Activated gamma-delta T cell treated with Interleukin-2 at 50 U/mL for 16 hours (primary cell): ENCODE measurements at regions not wholly inside any gene's neighbourhood (a gene's known extent, or its start where the extent isn't known, plus 50 kb on each side); places are given as distances from the start of the nearest gene placed in this dataset.
"Not testable (repeated sequence)": the region's sequence is repeated elsewhere in the genome, so short reads cannot be mapped to it uniquely, and the experiment has no call there.

Experiments used
- DNase-seq: peaks from one replicate; pipeline ENCODE4 v3.0.0-alpha.2; 2020

DNA sequence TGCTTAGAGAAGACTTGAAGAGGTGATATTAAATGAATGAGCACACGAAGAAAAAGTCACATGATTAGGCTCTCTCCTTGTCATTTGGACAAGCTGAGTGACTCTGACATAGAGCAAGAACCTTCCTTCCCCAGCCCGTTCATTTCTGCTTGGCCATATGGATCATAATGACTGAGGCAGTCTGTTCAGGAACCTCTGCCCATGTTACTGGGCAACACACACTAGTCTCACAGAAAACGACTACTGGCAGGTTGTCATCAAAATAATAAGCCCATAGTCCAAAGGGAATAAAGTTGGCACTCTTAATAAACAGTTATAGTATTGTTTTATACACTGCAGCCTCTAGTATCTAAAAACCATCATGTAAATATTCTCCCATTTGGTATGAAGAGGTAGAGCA is 635.0 kb downstream of the REEP3 start:
- DNase-seq: no peak

DNA sequence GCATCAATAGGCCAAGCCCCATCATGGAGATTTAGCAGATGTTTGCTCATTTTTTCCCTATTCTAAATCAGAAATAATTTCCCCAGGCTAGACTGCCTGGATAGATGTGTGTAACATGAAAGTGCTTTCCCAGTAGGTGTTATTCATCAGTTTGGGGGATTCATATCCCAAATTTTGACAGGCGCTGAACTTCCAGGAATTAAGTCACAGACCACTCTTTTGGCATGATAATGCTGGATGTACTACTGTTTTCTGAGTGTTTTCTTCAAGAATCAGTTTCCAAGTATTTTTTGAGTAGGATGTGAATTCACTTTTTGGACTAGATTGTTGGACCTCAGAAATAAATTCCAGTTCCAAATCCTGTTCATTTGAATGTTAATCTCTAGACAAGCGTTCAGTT is 637.4 kb downstream of the REEP3 start:
- DNase-seq: no peak

GRCh38 chr10:64159910-64160872 is 639.0 kb downstream of the REEP3 start:
- DNase-seq: no peak

- no peak for DNase-seq
Observed at GRCh38 chr10:64170791-64171190, 649.6 kb downstream of the REEP3 start.

GRCh38 chr10:64173826-64174225 is 652.6 kb downstream of the REEP3 start:
- DNase-seq: no peak

- DNase-seq: no peak
Observed at GRCh38 chr10:64174666-64175255, 653.6 kb downstream of the REEP3 start.

- DNase-seq: no peak
Observed at GRCh38 chr10:64175271-64175962, 654.2 kb downstream of the REEP3 start.

- DNase-seq: no peak
Observed at GRCh38 chr10:64182671-64183070, 661.5 kb downstream of the REEP3 start.

- DNase-seq: no peak
Observed at GRCh38 chr10:64191286-64191685, 670.1 kb downstream of the REEP3 start.

- no peak for DNase-seq
Observed at GRCh38 chr10:64196638-64197315, 675.6 kb downstream of the REEP3 start.

DNA sequence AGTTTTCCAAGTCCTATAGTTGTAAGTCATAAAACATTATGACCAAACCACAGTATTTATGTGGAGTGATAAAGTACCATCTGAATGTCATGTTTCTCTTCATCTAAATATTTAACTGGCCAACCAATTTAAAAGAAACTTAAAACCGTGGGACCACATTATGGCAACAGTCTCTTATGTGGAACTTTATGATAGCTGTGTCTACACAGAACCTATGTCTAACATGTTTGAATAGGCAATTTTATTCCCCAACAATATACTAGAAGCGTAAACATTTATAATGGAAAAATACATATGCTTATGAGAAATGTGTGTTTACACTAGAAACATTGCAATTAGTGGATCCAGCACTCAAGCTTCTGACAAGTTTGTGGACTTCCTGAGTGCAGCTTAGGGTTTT is 680.7 kb downstream of the REEP3 start:
- no peak for DNase-seq

DNA sequence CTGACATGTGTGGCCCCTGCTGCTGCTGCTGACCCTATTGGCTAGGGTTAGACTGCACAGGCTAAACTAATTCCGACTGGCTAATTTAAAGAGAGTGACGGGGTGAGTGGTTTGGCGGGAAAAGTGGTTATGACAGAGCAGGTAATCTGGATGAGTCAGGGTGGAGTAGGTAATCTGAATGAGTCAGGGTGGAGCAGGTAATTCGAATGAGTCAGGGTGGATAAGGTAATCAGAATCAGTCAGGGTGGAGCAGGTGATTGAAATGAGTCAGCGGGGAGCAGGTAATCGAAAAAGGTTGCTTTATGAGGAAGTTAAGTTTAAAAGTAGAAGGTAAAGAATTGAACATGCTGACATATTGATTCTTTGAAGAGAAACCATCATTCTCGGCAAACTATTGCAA is 683.3 kb downstream of the REEP3 start:
- DNase-seq: not testable (repeated sequence)

DNA sequence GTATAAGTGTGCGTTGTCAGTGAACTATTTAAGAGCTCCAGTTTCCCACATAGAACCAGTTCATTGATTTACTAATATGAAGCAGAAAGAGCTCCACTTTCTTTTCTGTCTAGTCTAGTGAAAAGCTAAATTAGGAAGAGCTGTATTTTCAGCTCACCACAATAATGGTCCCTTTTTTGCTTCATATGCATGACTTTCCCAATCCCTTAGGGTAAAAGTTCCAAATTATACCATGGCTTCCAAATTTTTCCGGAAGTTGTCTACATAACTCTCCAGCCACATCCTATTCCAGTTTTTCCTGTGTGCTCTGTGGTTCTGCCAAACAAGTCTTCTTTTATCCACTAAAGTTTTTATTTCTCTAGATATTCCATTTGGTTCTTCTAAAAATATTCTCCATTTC is 685.2 kb downstream of the REEP3 start:
- no peak for DNase-seq

DNA sequence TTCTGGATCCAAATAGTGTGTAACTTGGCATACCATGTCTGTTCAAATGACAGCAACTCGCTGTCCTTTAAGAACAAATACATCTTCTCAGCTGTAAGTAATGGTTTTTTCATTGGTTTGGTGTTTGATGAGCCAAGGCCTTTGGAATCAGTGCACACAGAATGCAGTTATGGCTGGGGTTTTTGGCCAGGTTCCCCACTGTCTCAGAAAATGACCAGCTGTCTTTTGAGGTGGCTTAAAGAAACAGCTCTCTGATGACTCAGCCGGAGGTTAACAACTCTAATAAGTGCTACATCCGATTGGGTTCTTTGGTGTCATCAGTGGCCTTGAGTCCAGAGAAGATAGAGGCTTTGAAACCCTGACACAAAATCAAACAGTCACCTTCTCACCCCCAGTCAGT is 688.4 kb downstream of the REEP3 start:
- no peak for DNase-seq

GRCh38 chr10:64210211-64210610 is 689.0 kb downstream of the REEP3 start:
- DNase-seq: no peak

DNA sequence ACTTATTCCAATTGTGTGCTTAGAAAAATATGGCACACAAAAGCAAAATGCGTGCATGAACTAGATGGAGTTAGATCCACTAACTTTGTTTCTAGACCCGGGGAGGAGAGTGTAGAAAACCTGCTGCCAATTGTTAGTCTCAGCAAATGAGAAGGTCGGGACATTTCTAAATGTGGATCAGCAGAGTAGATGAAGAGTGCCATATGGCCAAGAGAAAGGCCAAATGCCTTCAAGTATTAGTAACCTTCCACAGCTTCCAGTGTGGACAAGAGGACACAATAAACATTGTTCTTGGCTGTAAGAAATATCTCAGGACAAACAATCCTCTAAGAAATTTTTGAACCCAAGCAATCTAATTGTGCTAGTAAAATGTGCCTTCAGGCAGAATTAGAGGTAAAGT is 690.3 kb downstream of the REEP3 start:
- no peak for DNase-seq

GRCh38 chr10:64215088-64215487 is 693.9 kb downstream of the REEP3 start:
- DNase-seq: no peak

- no peak for DNase-seq
Observed at GRCh38 chr10:64219271-64220025, 698.2 kb downstream of the REEP3 start.

- DNase-seq: no peak
Observed at GRCh38 chr10:64234489-64234888, 713.3 kb downstream of the REEP3 start.

GRCh38 chr10:64257704-64258103 is 736.5 kb downstream of the REEP3 start:
- DNase-seq: no peak

DNA sequence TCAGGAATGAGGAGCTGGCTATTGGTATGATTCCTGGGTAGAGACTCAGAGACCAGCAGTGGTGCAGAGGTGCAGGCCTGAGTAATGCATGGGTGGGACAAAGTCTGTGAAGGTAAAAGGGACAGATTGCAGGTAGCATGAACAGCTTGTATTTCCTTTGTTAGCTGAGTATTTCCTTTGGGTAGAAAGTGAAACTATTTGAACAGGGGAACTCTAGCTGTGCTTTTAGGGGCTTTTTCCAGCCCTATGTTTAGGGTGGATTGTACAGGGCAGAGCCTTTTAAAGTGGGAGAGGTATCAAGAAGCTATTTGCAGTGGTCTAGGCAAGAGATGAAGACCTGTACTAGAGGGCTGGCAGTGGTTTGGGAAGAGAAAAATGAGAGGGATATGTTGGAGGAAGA is 739.9 kb downstream of the REEP3 start:
- DNase-seq: no peak

GRCh38 chr10:64261676-64262075 is 740.5 kb downstream of the REEP3 start:
- no peak for DNase-seq
